Left renal cortex interstitium (tissue), 4 donors: ENCODE measurements at regions not wholly inside any gene's neighbourhood (a gene's known extent, or its start where the extent isn't known, plus 50 kb on each side); places are given as distances from the start of the nearest gene placed in this dataset.

ENCODE experiments used
- DNase-seq, 4 donors: peaks; one replicate each; pipeline ENCODE4 v3.0.0-alpha.2; 2013; ENCODE audit warnings: low read depth in 4 of 4, low spot score in 2 of 4, missing footprints in 1 of 4

DNA sequence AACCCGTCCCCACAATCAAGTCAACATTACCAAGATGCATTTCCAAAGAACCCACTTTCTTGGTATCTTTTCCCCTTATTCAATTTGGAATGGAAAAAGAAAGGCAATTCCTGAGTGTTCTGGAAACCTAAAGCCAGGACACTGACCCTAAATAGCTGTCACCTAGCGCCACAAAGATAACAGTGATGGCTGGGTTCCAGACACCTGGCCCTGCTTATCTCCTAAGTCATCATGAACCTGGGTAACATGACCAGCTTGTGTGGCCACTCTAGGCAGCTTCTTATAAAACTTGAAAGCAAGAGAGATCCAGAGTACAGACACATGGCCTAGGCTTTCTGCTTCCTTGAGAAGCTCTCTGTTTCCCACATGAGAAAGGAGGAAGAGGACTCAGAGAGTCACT is 95.4 kb downstream of the BOD1L2 start:
- no peak for DNase-seq

DNA sequence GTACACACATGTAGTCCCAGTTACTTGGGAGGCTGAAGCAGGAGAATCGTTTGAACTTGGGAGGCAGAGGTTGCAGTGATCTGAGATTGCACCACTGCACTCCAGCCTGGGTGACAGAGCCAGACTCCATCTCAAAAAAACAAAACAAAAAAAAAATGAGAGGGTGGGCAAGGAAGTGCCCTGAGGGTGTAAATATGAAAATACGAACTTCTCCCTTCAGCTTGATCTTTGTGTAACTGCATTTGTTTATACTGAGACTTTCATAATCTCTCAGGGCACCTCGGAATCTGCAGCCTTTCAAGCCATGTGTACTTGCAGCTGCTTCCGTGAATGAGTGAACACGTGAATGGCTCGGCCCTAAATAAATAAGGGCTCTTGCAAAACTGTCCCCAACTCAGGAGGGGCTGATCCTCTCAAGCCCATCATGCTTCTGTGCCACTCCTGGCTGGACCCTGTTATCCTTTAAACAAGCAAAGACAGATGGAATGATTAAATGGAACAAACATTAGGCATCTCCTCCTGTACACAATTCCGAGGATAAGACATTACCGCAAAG is 96.8 kb downstream of the BOD1L2 start:
- DNase-seq, result no peak

DNA sequence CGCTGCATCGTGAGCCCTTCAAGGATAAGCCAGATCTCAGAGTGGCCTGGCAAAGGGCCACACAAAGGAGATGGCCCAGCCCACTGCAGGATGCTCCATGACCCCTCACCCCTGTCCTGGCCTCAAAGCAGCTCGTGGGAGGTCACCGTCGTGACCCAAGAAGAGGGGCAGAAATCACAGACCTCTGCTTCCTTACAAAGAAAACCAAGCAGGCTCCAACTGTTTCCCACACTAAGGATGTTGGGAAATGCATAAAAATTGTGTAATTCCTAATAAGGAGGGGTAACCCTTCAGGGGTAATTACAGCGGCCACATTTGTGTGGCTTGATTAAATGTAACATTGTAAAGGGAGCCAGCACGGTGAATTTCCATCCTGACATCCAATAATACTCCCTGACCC is 102.3 kb downstream of the BOD1L2 start:
- no peak for DNase-seq

DNA sequence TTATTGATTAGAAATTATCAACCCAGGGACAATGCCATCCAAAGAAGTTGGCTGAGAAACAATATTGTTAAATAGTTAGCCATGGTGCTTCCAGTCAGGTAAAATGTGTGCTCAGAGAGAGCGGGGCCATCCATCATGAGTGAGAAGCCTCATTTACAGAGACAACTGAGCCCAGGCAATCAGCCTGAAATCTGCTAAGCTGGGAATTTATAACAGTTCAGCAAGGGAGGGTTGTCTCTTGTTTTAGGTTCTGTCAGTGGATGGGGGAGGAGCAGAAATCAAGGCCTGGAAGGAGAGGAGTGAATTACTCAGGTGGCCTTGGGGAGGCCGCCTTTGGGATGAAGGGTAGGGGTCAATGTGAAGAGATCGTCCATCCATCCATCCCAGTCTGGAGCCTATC is 102.5 kb upstream of the ST8SIA3 start:
- peak in 2 of 4 donors; percentile 4 to 6 for DNase-seq

DNA sequence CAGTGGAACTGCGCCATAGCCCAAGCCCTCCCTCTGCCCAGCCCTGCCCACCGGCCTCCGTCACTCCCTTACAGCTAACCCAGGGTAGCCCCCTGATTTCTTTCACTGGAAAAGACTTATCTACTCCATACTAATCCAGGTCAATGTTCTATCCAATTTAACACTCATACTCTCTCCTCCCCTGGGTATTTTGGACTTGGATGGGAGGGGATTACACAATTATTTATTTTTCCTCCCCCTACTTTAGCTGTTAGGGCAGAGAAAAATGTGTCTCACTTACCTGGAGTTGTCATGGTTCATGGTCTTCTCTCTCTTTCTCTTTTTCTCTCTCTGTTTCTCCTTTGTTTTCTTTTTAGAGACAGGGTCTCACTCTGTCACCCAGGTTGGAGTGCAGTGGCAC is 100.6 kb upstream of the ST8SIA3 start:
- no peak for DNase-seq

DNA sequence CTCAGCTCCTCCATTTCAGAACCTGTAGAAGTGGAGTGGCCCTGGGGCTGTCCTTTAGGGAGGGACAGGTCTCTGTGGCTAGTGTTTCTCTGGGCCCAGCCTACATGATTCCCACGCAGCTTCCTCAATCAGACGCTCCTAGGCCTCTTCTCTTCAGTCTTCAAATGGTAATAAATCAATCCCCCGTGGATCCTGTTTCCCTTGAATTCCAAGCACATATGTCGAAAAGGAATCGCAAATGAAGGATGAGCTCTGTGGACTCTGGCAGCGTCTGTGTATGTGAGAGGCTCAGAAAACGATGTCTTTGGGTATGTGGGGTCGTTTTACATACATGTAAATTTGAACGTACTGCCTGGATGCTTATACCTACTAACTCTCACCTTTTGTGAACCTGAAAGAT is 98.5 kb upstream of the ST8SIA3 start:
- DNase-seq, result no peak

DNA sequence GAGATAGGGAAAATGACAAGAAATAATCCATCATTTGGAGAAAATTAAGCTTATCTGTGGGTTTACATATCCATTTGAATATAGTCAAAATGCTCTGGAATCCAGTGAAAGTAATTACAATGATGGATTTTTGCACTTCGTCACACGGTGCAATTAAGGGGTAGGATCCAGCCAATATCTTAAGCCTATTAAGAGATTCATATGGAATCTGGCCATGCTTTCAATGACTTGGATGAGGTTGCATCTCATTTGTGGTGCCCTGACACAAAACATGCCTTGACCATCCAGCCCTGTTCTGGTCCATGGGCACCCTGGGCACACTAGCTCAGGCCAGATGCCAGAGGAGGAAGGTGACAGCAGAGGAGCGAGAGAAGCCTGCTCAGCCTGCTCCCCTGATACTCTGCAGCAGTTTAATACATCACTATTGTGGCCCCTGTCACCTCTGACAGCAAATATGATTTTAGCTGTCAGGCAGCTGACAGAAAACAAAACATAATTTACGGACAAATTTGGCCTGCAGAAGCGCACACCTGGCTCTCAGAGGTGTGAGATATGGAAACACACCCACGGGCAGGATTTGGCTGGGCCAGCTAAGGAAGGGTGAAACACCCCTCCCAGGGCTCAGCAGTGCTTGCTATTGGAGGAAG is 94.1 kb upstream of the ST8SIA3 start:
- DNase-seq, result no peak

DNA sequence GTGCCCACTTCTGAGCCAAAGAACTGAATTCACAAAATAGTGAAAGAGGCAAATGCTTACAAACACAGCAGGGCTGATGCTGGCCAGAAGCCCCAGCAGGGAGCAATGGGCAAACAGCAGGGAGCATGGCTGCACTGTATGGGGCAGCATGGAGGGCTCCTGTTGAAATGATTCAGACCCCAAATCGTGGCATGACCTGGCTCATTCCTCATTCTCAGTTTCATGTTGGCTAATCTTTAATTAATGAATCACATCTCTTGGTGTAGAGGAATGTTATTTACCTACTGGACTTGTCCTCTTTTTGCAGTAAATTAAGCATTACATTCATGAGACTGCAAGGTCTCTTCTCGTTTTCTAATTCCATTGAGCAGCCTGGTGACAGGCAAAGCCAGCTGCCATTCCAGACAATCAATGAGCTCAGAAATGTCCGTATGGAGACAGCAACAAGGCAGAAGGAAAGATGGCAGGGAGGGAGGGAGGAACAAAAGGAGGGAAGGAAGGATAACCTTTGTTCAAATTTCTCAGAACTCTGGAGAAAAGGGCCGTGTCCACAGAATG is 84.9 kb upstream of the ST8SIA3 start:
- DNase-seq, result no peak

DNA sequence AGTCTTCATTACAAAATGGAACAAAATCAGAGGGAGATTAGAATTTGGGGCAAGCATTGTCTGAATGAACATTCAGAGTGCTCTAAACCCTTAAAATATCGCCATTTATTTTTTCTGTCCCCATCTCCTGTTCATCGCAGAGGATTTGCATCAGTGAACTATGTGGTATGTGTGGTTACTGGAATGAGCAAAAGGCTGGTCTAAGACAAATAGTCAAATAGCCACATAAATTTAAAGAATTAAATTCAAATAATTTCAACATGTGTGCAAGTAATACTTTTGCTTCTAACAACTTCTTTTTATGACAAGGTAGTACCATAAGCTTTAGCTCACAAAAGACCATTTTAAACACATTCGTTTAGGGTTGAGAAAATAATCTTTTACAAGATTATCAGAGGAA is 82.6 kb upstream of the ST8SIA3 start:
- DNase-seq, result no peak

DNA sequence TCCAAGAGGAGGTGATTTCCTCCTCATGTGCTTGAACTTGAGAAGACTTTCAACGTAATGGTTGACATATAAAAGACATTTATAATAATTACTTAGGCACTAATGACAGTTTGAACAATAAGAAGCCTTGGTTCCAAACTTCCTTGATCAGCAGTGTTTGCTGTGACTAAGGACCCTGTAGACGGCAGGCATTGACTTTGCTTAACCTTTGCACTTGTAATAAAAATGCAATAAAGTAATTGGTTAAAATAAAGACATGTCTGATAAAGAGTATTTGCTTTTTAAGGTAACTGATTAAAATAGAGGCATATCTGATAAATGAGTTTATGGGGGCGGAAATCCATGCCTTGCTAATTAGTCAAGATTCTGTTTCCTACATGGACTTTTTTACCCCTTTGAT is 82.2 kb upstream of the ST8SIA3 start:
- no peak for DNase-seq

DNA sequence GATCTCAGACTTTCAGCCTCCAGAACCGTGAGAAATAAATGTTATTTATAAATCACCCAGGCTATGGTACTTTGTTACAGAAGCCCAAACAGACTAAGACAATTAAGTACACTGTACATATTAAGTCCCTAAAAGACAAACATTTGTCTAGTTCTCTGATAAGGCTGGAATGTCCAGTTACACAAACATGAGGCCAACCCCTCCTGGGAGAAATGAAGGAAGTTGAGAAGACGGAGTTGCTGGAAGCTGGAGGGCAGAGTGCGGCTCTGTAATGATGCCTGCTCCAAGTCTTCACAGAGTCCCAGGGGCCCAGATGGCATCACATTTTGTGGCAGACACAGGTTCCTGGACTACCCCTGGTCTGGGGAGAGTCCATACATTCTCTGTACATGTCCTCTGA is 79.2 kb upstream of the ST8SIA3 start:
- no peak for DNase-seq

DNA sequence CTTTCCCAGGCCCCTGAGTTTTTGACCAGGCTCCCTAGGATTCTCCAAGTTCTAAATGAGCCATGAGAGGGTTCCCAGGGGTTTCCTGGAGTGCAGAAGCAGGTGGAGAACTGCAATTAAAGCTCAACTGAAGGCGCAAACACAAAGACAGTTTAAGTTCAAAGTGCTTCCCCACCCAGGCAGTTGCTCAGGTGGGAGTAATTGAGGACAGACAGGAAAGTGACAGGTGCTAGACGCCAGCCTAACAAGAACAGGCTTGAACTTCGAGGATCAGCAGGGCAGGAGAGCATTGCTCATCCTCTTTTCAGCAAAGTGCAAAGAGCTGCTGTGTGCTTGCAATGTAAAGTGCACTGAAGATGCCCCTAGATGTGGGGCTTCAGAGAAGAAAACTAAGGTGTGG is 77.2 kb upstream of the ST8SIA3 start:
- DNase-seq, result no peak

DNA sequence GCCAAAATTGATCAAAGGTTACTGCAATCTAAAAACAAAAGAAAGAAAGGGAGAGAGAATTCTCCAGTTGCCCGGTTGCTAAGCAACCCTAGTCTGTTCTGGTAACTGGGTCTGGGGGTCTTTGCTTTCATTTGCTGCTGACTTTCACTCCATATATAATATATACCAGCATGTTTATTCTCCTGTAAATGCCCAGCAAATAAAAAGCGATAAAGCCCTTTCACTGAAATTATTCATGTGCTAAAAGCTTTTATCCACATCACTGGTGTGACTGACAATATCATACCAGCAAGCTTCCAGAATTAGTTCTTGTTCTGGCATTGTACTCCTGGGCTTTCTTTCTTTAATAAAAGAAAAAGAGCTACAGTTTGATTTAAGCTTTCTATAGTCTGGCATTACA is 75.5 kb upstream of the ST8SIA3 start:
- DNase-seq, result no peak

DNA sequence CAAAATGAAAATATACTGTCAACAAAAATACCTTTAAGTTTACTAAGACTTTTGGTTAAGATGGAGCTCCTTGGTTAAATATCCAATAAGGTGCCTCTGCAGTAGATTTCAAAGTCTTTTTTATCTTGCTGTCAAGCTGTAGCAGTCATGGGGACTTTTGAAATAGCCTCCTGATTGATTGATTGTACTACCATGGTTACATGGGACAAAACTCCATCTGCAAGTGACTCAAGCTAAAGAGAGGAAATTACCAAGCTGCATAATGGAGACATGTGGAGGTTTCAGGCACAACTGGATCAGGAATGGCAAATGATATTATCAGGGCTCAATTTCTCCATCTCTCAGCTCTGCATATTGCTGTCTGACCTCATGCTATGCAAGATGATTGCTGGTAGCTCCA is 73.4 kb upstream of the ST8SIA3 start:
- DNase-seq, result no peak

DNA sequence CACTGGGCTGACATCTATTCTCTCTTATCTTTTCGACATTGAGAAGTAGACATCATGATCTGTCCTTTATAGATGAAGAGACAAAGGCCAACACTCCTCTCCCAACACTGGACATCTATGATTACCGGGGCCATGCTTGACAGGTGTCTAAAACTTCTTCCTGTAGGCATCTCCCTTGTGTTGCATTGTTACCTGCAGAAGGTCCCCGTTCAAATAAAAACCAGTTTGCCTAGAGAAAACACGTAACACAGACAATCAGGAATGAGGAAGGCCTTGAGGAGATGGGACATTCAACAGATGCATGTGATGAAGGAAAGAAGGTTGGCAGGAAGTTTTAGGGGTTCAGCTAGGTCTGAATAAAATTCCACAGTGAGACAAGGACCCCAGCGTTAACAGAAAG is 70.8 kb upstream of the ST8SIA3 start:
- DNase-seq, result no peak

DNA sequence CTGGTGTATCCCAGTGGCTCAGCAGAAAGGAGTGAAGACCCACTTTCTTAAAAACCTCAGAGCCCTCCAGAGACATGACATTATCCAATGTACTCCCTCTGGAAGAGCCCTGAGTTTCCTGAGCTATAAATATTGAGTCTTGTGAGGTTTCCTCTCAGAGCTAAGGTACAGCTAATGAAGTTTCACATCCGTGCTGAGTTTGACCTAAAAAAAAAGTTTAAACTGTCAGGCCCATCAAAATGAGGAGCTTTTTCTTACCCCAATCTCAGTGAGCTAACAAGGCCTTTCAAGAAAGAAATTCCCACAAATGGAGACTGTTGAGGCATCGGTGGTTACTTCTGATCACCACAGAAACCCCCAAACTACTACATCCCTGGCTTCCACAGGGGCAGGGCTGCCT is 65.4 kb upstream of the ST8SIA3 start:
- DNase-seq, result no peak

DNA sequence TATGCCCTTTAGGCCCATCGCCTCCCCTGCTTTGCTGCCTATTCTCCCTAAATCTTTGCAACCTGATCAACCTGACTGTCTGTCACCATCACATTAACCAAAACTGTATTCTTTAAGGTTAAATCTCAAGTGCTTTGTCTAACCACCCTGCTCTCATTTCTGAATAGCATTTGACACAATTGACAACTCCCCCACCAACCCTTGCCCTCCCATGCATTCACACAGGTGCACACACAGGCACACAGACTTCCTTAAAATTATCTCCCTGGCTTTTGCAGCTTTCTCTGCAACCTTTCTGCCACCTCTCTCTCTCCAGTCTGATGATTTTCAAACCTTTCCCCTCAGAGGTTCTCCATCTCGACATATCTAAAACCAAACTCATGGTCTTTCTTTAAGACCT is 64.6 kb upstream of the ST8SIA3 start:
- no peak for DNase-seq

DNA sequence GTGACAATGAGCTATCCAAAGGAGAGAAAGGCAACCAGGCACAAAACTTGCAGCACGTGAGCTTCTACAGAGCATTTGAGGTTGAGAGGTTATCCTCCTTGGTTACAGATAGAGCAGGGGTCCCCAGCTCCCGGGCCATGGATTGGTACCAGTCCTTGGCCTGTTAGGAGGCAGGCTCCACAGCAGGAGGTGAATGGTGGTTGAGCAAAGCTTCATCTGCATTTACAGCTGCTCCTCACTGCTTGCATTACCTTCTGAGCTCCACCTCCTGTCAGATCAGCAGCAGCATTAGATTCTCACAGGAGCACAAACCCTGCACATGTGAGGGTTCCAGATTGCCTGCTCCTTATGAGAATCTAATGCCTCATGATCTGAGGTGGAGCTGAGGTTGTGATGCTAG is 57.8 kb upstream of the ST8SIA3 start:
- no peak for DNase-seq

DNA sequence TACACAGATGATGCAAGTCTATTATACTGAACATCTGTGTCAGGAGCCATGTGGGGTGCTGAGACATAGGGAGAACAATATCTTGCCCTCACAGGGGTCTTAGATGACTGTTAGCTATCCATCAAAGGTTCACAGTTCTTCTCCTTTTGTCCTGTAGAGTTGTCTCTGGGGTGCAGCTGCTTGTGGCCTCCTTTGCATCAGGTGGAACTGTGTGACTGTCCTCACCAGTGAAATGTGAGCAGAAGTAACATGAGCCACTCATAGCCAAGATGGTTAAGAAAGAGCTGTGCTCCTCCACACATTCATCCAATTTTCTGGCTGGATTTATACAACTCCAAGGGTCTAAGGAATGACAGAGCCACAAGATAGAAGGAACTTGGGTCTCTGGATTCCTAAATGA is 56.0 kb upstream of the ST8SIA3 start:
- no peak for DNase-seq

DNA sequence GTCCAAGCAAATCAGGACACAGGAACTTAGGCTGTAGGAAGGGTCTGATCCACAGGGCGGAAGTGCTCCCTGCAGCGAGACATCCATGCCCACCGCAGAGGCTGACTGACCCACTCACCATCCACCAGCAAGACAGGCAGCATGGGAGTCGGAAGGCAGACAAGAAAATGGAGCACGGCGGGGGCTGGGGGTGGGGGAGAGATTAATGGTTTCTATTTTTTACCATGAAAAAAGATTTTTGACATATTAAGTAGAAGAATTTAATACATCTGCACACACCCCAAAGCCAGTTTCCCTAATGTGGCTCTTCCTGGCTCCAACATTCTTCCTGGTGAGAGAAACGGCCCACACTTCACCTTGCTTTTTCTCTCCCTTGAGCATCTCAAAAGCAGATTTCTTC is 55.1 kb upstream of the ST8SIA3 start:
- DNase-seq, result no peak

DNA sequence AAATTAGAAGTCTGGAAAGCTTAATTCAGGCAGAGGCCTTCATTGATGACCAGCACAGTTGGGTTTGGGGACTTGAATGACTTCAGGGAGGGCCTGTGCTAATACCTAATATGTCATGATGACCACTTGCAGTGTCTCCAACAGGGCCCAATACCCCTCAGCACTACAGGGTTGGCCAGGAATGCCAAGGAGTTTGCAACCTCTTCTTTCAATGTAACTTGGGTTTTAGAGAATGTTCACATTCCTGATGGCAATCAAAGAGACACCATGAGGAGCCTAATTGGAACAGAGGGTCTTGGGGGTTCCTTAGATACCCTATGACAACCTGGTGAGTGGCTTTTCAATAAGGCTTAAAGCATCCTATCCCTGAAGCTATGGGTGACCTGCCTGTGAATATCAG is 52.4 kb upstream of the ST8SIA3 start:
- DNase-seq, result no peak

DNA sequence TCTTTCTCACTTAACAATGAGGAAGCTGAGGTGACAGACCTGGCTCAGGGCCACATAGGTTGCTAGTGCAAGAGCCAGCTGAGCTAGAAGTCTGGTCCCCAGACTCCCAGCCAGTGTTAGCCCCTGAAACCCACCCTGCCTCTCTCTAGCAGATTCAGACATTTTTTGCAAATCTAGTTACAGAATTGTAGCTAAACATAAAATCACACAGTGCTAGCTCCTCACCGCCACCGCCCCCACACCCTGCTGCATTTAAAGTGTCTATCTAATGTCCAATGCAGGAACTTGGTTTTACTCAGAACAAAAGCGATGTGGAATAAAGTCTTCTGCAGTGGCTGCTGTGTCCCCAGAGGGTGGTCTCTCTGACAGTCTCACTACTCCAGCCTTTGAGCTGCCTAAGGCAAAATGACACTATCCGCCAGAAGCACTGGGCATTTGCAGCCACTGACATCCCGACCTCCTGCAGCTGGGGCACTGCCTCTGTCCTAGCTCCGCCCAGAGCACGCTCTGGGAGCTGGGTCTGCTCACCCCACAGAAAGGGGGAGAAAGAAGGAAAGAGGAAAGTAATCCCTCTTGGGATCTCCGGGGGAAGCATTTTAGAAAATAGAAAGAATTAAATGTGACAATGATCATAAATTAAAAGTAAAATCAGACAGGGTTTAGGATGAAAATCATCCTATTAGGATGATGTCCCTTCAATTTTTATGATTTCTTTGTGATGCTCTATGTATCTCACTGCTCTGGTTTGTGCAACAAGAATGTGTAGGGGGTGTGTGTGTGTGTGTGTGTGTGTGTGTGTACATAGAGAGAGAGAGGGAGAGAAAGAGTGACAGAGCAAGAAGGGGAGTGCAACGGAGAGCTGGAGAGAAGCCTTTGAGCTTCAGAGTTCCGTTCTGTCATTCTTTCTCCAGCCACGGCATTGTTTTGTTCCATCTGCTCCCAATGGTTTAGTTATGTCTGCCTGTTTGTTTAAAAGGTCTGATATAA is 50.5 kb upstream of the ST8SIA3 start:
- DNase-seq, result no peak
